ENCODE measurements at regions not wholly inside any gene's neighbourhood (a gene's known extent, or its start where the extent isn't known, plus 50 kb on each side); places are given as distances from the start of the nearest gene placed in this dataset.

GRCh38 chr19:27986299-27986698 is 1226.7 kb downstream of the UQCRFS1 start:
- no peak for TF ChIP-seq FOXM1 (IDR thresholded peaks at IDR 0.05; ENCODE audit: borderline replicate concordance)
- TF ChIP-seq SUZ12 (IDR thresholded peaks at IDR 0.05): no peak
- no peak for TF ChIP-seq L3MBTL2 (conservative IDR thresholded peaks at IDR 0.05)
- no peak for TF ChIP-seq ELF4 (IDR thresholded peaks at IDR 0.05)
- TF ChIP-seq FOXK2 (IDR thresholded peaks at IDR 0.05): no peak
- no peak for TF ChIP-seq LEF1 (IDR thresholded peaks at IDR 0.05; ENCODE audit: borderline replicate concordance)
